IMR-90 (cell line): ENCODE measurements at regions not wholly inside any gene's neighbourhood (a gene's known extent, or its start where the extent isn't known, plus 50 kb on each side); places are given as distances from the start of the nearest gene placed in this dataset.

Source experiments
- CTCF ChIP-seq: conservative IDR thresholded peaks from 2 replicates; pipeline ENCODE4 v1.5.1; 2012; ENCODE audit warnings: mild to moderate bottlenecking, low read depth, low read length, improper control_type of control experiment
- ELK1 ChIP-seq: fragments of 150-350 bp; IDR thresholded peaks from 2 replicates; pipeline ENCODE4 v1.6.1; 2016; ENCODE audit warnings: low read depth, mild to moderate bottlenecking, low read length, moderate library complexity, borderline replicate concordance
- POLR2A ChIP-seq: IDR thresholded peaks from 2 replicates; pipeline ENCODE4 v1.6.1; 2012; ENCODE audit warnings: mild to moderate bottlenecking, low read depth, low read length

- TF ChIP-seq CTCF (no peak), POLR2A (no peak), ELK1 (no peak)
Observed at GRCh38 chr1:29931477-29932175, 695.3 kb downstream of the PTPRU start.
